ENCODE measurements at regions not wholly inside any gene's neighbourhood (a gene's known extent, or its start where the extent isn't known, plus 50 kb on each side); places are given as distances from the start of the nearest gene placed in this dataset.

- DNase-seq (ENCODE audit: low read depth): no peak
These were observed 1490.7 kb downstream of the TBC1D22A start for GRCh38 chr22:48253136-48253535.

- no peak for DNase-seq (ENCODE audit: low read depth)
These were observed 1489.2 kb downstream of the TBC1D22A start for GRCh38 chr22:48251629-48252028.

GRCh38 chr22:48250937-48251530, 1488.6 kb downstream of the TBC1D22A start:
- DNase-seq (ENCODE audit: low read depth): no peak

- DNase-seq (ENCODE audit: low read depth): no peak
These were observed 1487.9 kb downstream of the TBC1D22A start for GRCh38 chr22:48250286-48250895.

GRCh38 chr22:48249713-48250268, 1487.3 kb downstream of the TBC1D22A start:
- DNase-seq (ENCODE audit: low read depth): no peak

- DNase-seq (ENCODE audit: low read depth): no peak
These were observed 1486.5 kb downstream of the TBC1D22A start for GRCh38 chr22:48248901-48249455.

- DNase-seq (ENCODE audit: low read depth): no peak
These were observed 1485.4 kb downstream of the TBC1D22A start for GRCh38 chr22:48247829-48248228.

- DNase-seq (ENCODE audit: low read depth): no peak
These were observed 1482.7 kb downstream of the TBC1D22A start for GRCh38 chr22:48245196-48245485.

- DNase-seq (ENCODE audit: low read depth): no peak
These were observed 1482.1 kb downstream of the TBC1D22A start for GRCh38 chr22:48244388-48245195.

GRCh38 chr22:48242461-48242864, 1480.0 kb downstream of the TBC1D22A start:
- no peak for DNase-seq (ENCODE audit: low read depth)

GRCh38 chr22:48241658-48242057, 1479.2 kb downstream of the TBC1D22A start:
- DNase-seq (ENCODE audit: low read depth): no peak

- DNase-seq (ENCODE audit: low read depth): no peak
These were observed 1478.4 kb downstream of the TBC1D22A start for GRCh38 chr22:48240935-48241230.

GRCh38 chr22:48240148-48240934, 1477.9 kb downstream of the TBC1D22A start:
- DNase-seq (ENCODE audit: low read depth): no peak

- no peak for DNase-seq (ENCODE audit: low read depth)
These were observed 1477.2 kb downstream of the TBC1D22A start for GRCh38 chr22:48239461-48240147.

GRCh38 chr22:48238966-48239365, 1476.5 kb downstream of the TBC1D22A start:
- no peak for DNase-seq (ENCODE audit: low read depth)

- no peak for DNase-seq (ENCODE audit: low read depth)
These were observed 1476.0 kb downstream of the TBC1D22A start for GRCh38 chr22:48238284-48238915.

GRCh38 chr22:48237466-48238283, 1475.2 kb downstream of the TBC1D22A start:
- DNase-seq (ENCODE audit: low read depth): no peak

- no peak for DNase-seq (ENCODE audit: low read depth)
These were observed 1473.8 kb downstream of the TBC1D22A start for GRCh38 chr22:48236261-48236660.

- no peak for DNase-seq (ENCODE audit: low read depth)
These were observed 1473.3 kb downstream of the TBC1D22A start for GRCh38 chr22:48235744-48236143.

- no peak for DNase-seq (ENCODE audit: low read depth)
These were observed 1471.6 kb downstream of the TBC1D22A start for GRCh38 chr22:48234011-48234410.

All from HS-5 (cell line).